Mesenchymal stem cell (in vitro differentiated cells and primary cell): ENCODE measurements at regions not wholly inside any gene's neighbourhood (a gene's known extent, or its start where the extent isn't known, plus 50 kb on each side); places are given as distances from the start of the nearest gene placed in this dataset.
"Not testable (repeated sequence)": the region's sequence is repeated elsewhere in the genome, so short reads cannot be mapped to it uniquely, and the experiment has no call there.

Experiments used
- DNase-seq: peaks from one replicate; pipeline ENCODE4 v3.0.0-alpha.2; 2013
- H2AFZ ChIP-seq: one replicate; pipeline ENCODE4 v1.6.1; 2013; ENCODE audit warnings: low read depth, mild to moderate bottlenecking, control low read depth, inconsistent platforms, low read length, moderate library complexity
- H2AK5ac ChIP-seq: 2 replicates; pipeline ENCODE4 v1.6.1; 2013; ENCODE audit warnings: low read length, moderate library complexity, mild to moderate bottlenecking, inconsistent platforms; ENCODE audit not compliant: severe bottlenecking
- H2BK120ac ChIP-seq: one replicate; pipeline ENCODE4 v1.6.1; 2013; ENCODE audit warnings: low read depth, mild to moderate bottlenecking, inconsistent platforms, low read length, moderate library complexity
- H2BK12ac ChIP-seq, 2 experiments: one replicate each; pipeline ENCODE4 v1.6.1; 2013; ENCODE audit warnings: inconsistent platforms in 2 of 2, low read length in 2 of 2, mild to moderate bottlenecking in 2 of 2, moderate library complexity in 2 of 2, control low read depth in 1 of 2
- H2BK15ac ChIP-seq: one replicate; pipeline ENCODE4 v1.6.1; 2013; ENCODE audit warnings: mild to moderate bottlenecking, low read depth, inconsistent platforms; ENCODE audit not compliant: poor library complexity, severe bottlenecking
- H2BK5ac ChIP-seq: 2 replicates; pipeline ENCODE4 v1.6.1; 2013; ENCODE audit warnings: low read depth, mild to moderate bottlenecking, low read length, control low read depth, inconsistent platforms; ENCODE audit not compliant: poor library complexity, severe bottlenecking
- H3K14ac ChIP-seq, 2 experiments: one replicate each; pipeline ENCODE4 v1.6.1; 2013; ENCODE audit warnings: inconsistent platforms in 2 of 2, low read length in 2 of 2, control low read depth in 1 of 2, mild to moderate bottlenecking in 1 of 2, moderate library complexity in 1 of 2
- H3K18ac ChIP-seq, 2 experiments: one replicate each; pipeline ENCODE4 v1.6.1; 2013; ENCODE audit warnings: inconsistent platforms in 2 of 2, low read length in 2 of 2, control low read depth in 1 of 2, low read depth in 1 of 2, mild to moderate bottlenecking in 1 of 2
- H3K23ac ChIP-seq, 2 experiments: one replicate each; pipeline ENCODE4 v1.6.1; 2013; ENCODE audit warnings: inconsistent platforms in 2 of 2, low read length in 2 of 2, mild to moderate bottlenecking in 2 of 2, moderate library complexity in 2 of 2, control low read depth in 1 of 2
- H3K27ac ChIP-seq: 2 replicates; pipeline ENCODE4 v1.5.1; 2013; ENCODE audit warnings: mild to moderate bottlenecking, moderate library complexity, low read length, control low read depth, inconsistent platforms; ENCODE audit not compliant: poor library complexity, severe bottlenecking
- H3K27me3 ChIP-seq, 2 experiments: 2 replicates each; pipeline versions ENCODE4 v1.6.1 to v1.7.0; 2013; ENCODE audit warnings: low read length in 2 of 2, mild to moderate bottlenecking in 2 of 2, moderate library complexity in 2 of 2, control low read depth in 1 of 2, inconsistent platforms in 1 of 2; ENCODE audit not compliant: control insufficient read depth in 1 of 2, insufficient read depth in 1 of 2
- H3K36me3 ChIP-seq, 2 experiments: 2 replicates each; pipeline versions ENCODE4 v1.6.1 to v1.7.0; 2013; ENCODE audit warnings: low read length in 2 of 2, control low read depth in 1 of 2, inconsistent platforms in 1 of 2, low read depth in 1 of 2, mild to moderate bottlenecking in 1 of 2; ENCODE audit not compliant: insufficient read depth in 2 of 2, control insufficient read depth in 1 of 2
- H3K4ac ChIP-seq, 2 experiments: one replicate each; pipeline ENCODE4 v1.6.1; 2013; ENCODE audit warnings: inconsistent platforms in 2 of 2, low read length in 2 of 2, mild to moderate bottlenecking in 2 of 2, moderate library complexity in 2 of 2, control low read depth in 1 of 2, low read depth in 1 of 2
- H3K4me1 ChIP-seq: 2 replicates; pipeline ENCODE4 v1.6.1; 2013; ENCODE audit warnings: low read depth, low read length, control low read depth; ENCODE audit not compliant: control insufficient read depth, insufficient read depth
- H3K4me2 ChIP-seq: 2 replicates; pipeline ENCODE4 v1.6.1; 2013; ENCODE audit warnings: low read length, mild to moderate bottlenecking, inconsistent platforms; ENCODE audit not compliant: poor library complexity, severe bottlenecking
- H3K4me3 ChIP-seq, 2 experiments: 2 replicates each; pipeline versions ENCODE4 v1.5.1 to v1.7.0; 2013; ENCODE audit warnings: low read length in 2 of 2, mild to moderate bottlenecking in 2 of 2, control low read depth in 1 of 2, low read depth in 1 of 2; ENCODE audit not compliant: insufficient read depth in 1 of 2
- H3K79me1 ChIP-seq: replicated peaks from 2 replicates; pipeline ENCODE4 v1.6.1; 2013; ENCODE audit warnings: mild to moderate bottlenecking, control low read depth, low read length, inconsistent platforms; ENCODE audit not compliant: poor library complexity, severe bottlenecking
- H3K9ac ChIP-seq: 2 replicates; pipeline ENCODE4 v1.7.0; 2013; ENCODE audit warnings: mild to moderate bottlenecking, low read length, moderate library complexity
- H3K9me3 ChIP-seq: 2 replicates; pipeline ENCODE4 v1.7.0; 2013; ENCODE audit warnings: mild to moderate bottlenecking, low read length; ENCODE audit not compliant: control insufficient read depth
- H4K8ac ChIP-seq: one replicate; pipeline ENCODE4 v1.6.1; 2013; ENCODE audit warnings: inconsistent platforms, mild to moderate bottlenecking, low read length, moderate library complexity
- H4K91ac ChIP-seq: one replicate; pipeline ENCODE4 v1.6.1; 2013; ENCODE audit warnings: mild to moderate bottlenecking, low read length, inconsistent platforms
- WGBS: methylation state at CpG from one replicate; pipeline ENCODE4 v1.1.7; 2013; ENCODE audit warnings: mixed read lengths; 5-methylcytosine and 5-hydroxymethylcytosine counted together

DNA sequence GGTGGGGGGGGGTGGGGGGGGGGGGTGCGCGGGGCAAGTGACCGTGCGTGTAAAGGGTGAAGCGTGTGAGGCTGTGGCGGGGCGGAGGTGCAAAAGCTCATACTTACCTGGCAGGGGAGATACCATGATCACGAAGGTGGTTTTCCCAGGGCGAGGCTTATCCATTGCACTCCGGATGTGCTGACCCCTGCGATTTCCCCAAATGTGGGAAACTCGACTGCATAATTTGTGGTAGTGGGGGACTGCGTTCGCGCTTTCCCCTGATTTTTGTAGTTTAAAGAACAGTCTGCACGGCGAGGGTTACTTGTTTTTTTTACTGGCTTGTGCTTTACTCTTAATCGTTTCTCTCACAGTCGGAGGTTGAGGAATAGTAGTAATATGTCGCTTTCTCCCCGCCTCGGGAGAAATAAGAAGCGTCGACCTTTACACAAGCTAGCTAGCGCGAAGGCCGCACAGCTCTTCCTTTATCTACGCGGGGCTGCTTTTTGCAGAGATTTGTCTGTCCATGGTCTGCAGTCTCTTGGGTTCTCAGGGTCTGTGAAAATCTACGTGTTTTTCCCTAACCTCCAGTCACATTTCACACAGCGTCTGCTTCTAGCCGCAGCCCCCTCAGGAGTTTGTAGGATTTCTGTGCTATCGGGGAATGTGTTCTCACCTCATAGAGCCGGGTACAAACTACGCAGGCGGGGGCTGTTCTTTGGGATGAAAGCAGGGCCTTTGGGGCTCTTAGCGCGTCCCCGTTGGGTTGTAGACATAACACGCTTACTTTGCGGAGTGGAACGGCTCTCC lies 148.1 kb upstream of the NOTCH2NLA start:
- under 1% methylated on average over 28 of the region's 42 CpGs for WGBS
- H2AFZ ChIP-seq, H3K4me1 ChIP-seq, H3K4ac ChIP-seq, H4K91ac ChIP-seq, H2BK12ac ChIP-seq, H3K14ac ChIP-seq, H3K18ac ChIP-seq, H3K36me3 ChIP-seq, H3K79me1 ChIP-seq, H3K23ac ChIP-seq, H3K9me3 ChIP-seq, H2BK120ac ChIP-seq, H2AK5ac ChIP-seq, H2BK15ac ChIP-seq, H2BK5ac ChIP-seq, H3K27me3 ChIP-seq, H4K8ac ChIP-seq: not testable (repeated sequence)
- Histone ChIP-seq H3K9ac (peak overlapping the region; percentile 66), H3K4me2 (peak overlapping the region; percentile 65), H3K27ac (peak overlapping the region; percentile 58), H3K4me3 (peak overlapping the region in 1 of 2 experiments; percentile 64)
- peak; percentile 100 for DNase-seq

DNA sequence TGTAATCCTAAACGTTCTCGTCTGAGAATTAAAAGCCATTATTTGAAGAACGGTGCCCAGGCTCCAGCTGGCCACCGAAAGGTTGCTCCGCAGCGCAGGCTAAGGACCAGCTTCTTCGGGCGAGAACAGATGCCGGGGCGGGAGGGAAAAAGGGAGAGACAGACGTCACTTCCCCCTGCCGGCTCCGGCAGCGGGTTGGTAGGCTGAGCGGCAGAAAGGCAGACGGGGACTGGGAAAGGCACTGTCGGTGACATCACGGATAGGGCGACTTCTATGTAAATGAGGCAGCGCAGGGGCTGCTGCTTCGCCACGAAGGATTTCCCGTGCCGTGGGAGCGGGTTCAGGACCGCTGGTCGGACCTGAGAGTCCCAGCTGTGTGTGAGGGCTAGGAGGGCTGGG lies 147.5 kb upstream of the NOTCH2NLA start:
- H3K4me1 ChIP-seq, H3K23ac ChIP-seq, H2BK5ac ChIP-seq, H3K27me3 ChIP-seq, H4K91ac ChIP-seq, H3K9me3 ChIP-seq, H3K36me3 ChIP-seq, H3K79me1 ChIP-seq, H3K4ac ChIP-seq, H3K14ac ChIP-seq, H3K18ac ChIP-seq, H4K8ac ChIP-seq, H2BK15ac ChIP-seq, H2AK5ac ChIP-seq, H2BK12ac ChIP-seq, H2AFZ ChIP-seq, H2BK120ac ChIP-seq, H3K4me2 ChIP-seq: not testable (repeated sequence)
- DNase-seq, result peak; percentile 86
- Histone ChIP-seq H3K4me3 (peak overlapping the region in 1 of 2 experiments; percentile 63), H3K9ac (peak overlapping the region; percentile 66), H3K27ac (peak overlapping the region; percentile 45)
- 0% methylated on average over 4 of the region's 27 CpGs for WGBS

DNA sequence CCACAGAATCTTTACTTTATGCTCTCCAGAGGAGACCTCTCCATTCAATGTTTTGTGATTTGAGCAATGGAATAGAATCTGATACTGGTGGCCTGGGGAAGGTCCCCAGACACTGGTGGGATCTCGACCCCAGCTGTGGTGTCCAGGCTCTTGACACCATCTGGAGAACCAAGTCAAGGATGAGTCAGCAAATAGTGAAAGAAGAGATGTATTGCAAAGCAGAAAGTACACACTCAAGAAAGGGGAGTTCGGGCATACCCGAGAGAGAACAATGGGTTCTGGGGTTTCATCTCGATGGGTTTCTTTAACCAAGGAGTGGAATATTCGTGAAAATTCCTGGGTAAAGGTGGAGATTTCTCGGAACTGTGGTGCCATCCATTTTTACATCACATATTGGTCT lies 146.3 kb upstream of the NOTCH2NLA start:
- DNase-seq, H3K4me3 ChIP-seq, H3K4me2 ChIP-seq, H3K9ac ChIP-seq, H3K14ac ChIP-seq, H2AFZ ChIP-seq, H3K4me1 ChIP-seq, H2BK15ac ChIP-seq, H2BK120ac ChIP-seq, H3K36me3 ChIP-seq, H3K27ac ChIP-seq, H2AK5ac ChIP-seq, H3K79me1 ChIP-seq, H3K23ac ChIP-seq, H4K91ac ChIP-seq, H3K9me3 ChIP-seq, H3K4ac ChIP-seq, H4K8ac ChIP-seq, H3K27me3 ChIP-seq, H3K18ac ChIP-seq, H2BK5ac ChIP-seq, H2BK12ac ChIP-seq: not testable (repeated sequence)
- 97% methylated on average over 2 of the region's 6 CpGs for WGBS

DNA sequence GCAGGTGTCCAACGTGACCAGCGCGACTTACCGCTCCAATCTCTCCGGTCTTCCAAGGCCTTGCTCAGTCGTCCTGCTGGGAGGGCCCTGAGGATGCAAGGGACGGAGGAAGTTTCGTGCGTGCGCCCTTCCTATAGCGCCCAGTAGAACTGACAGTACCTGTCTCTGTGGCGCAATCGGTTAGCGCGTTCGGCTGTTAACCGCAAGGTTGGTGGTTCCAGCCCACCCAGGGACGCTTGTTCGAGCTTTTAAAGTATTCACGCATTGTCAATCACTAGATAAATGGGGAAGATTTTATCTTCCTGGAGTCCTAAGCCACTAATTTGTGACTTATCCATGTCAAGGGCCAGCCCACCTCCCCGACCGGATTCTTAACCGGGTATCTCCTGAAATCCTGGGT lies 141.1 kb upstream of the NOTCH2NLA start:
- not testable (repeated sequence) for H3K36me3 ChIP-seq, H4K91ac ChIP-seq, H3K14ac ChIP-seq, H3K23ac ChIP-seq, H3K27me3 ChIP-seq, H3K27ac ChIP-seq, H3K4me1 ChIP-seq, H3K9me3 ChIP-seq, H2BK15ac ChIP-seq, H4K8ac ChIP-seq, H2BK5ac ChIP-seq, H3K18ac ChIP-seq, H2BK120ac ChIP-seq, H3K4ac ChIP-seq, H2AK5ac ChIP-seq, H3K79me1 ChIP-seq, H2BK12ac ChIP-seq
- Histone ChIP-seq H2AFZ (peak overlapping the region; percentile 53), H3K4me2 (peak overlapping the region; percentile 63), H3K9ac (peak overlapping the region; percentile 64), H3K4me3 (peak overlapping the region; percentile 37 to 70)
- 1% methylated on average over 11 of the region's 23 CpGs for WGBS
- peak; percentile 35 for DNase-seq
